ENCODE measurements at regions not wholly inside any gene's neighbourhood (a gene's known extent, or its start where the extent isn't known, plus 50 kb on each side); places are given as distances from the start of the nearest gene placed in this dataset.

DNA sequence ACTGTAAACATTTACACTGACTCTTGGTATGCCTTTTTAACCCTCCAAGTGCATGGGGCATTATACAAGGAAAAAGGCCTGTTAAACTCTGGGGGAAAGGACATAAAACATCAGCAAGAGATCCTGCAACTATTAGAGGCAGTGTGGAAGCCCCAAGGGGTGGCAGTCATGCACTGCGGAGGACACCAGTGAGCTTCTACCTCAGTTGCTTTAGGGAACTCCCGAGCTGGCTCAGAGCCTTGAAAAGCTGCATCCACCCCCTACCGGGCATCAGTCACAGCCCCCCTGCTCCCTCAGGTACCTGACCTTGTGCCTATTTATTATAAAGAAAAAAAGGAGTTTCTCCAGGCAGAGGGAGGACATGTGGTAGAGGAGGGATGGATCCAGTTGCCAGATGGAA, 695.6 kb upstream of the LMO3 start:
- FAIRE-seq (no peak), ATAC-seq (no peak), DNase-seq (ENCODE audit: extremely low read depth in 1 of 4, low spot score in 3 of 4) (no peak)
- Histone ChIP-seq H3K4me1 (replicated peaks in 1 of 2; ENCODE audit: control insufficient read depth in 2 of 2, insufficient read depth in 2 of 2, low read length in 2 of 2) (no peaks in the 10 kb centered on the region), H3K9ac (ENCODE audit: insufficient read depth in 1 of 2, low read depth in 2 of 2, low read length in 2 of 2) (no peak overlapping the region), H3K27me3 (ENCODE audit: control insufficient read depth in 2 of 2, insufficient read depth in 2 of 2, low read length in 2 of 2) (no peaks in the 10 kb centered on the region), H3K9me3 (replicated peaks; ENCODE audit: control insufficient read depth, insufficient read depth, low read depth, low read length) (no peaks in the 10 kb centered on the region), H3K4me3 (no peak overlapping the region), H3K9me1 (ENCODE audit: control insufficient read depth, insufficient read depth, low read length) (no peaks in the 10 kb centered on the region), H3K36me3 (ENCODE audit: control insufficient read depth, insufficient read depth, low read length) (no peaks in the 10 kb centered on the region), H3K27ac (ENCODE audit: extremely low read depth, low read depth, low read length) (no peak overlapping the region), H2AFZ (ENCODE audit: low read depth, low read length) (no peak overlapping the region), H4K20me1 (replicated peaks; ENCODE audit: control insufficient read depth, insufficient read depth, low read length) (no peaks in the 10 kb centered on the region), H3K4me2 (ENCODE audit: insufficient read depth, low read length) (no peak overlapping the region), H3K79me2 (ENCODE audit: control insufficient read depth, insufficient read depth, low read length) (no peaks in the 10 kb centered on the region)
- ChIA-PET CTCF (ENCODE audit: low intra/inter-chr PET ratio) (no interaction called here), POLR2A (no interaction called here)
- intact Hi-C loops (cut with micrococcal nuclease) (no loop called here), in situ Hi-C loops (cut with MboI) (no loop called here)
- TF ChIP-seq TBL1XR1 (IDR thresholded peaks at IDR 0.05; ENCODE audit: low read length in 2 of 2) (no peak), GABPB2 (CRISPR knock-in tag; conservative IDR thresholded peaks at IDR 0.05) (no peak), LARP7 (IDR thresholded peaks at IDR 0.05) (no peak), MED1 (CRISPR knock-in tag; IDR thresholded peaks at IDR 0.05; ENCODE audit: borderline replicate concordance) (no peak), ZC3H8 (IDR thresholded peaks at IDR 0.05) (no peak), IRF2 (CRISPR knock-in tag; IDR thresholded peaks at IDR 0.05) (no peak), NR0B1 (IDR thresholded peaks at IDR 0.05; ENCODE audit: partially characterized antibody) (no peak), SOX6 (IDR thresholded peaks at IDR 0.05) (no peak), CREM (IDR thresholded peaks at IDR 0.05; ENCODE audit: low read depth) (no peak), EP400 (IDR thresholded peaks at IDR 0.05) (no peak), IFI16 (CRISPR knock-in tag; IDR thresholded peaks at IDR 0.05) (no peak), RBM14 (IDR thresholded peaks at IDR 0.05; ENCODE audit: borderline replicate concordance, insufficient read depth, low read depth, low read length) (no peak), NELFE (IDR thresholded peaks at IDR 0.05; ENCODE audit: insufficient read depth, insufficient read length) (no peak), CHD2 (IDR thresholded peaks at IDR 0.05; ENCODE audit: low read depth, low read length) (no peak), ZNF717 (CRISPR knock-in tag; IDR thresholded peaks at IDR 0.05) (no peak), C11orf30 (IDR thresholded peaks at IDR 0.05; ENCODE audit: low read depth) (no peak), ZNF655 (CRISPR knock-in tag; IDR thresholded peaks at IDR 0.05) (no peak)
- no TSS peak for BruUV-seq (replicated peaks)
- WGBS (ENCODE audit: insufficient coverage, low coverage, missing lambda C conversion rate), result 0% methylated on average over 3 of the region's 3 CpGs

Data from K562 (cell line).